IMR-90 (cell line): ENCODE measurements at regions not wholly inside any gene's neighbourhood (a gene's known extent, or its start where the extent isn't known, plus 50 kb on each side); places are given as distances from the start of the nearest gene placed in this dataset.

Source experiments
- ATAC-seq: fragments of 200-7000 bp; cut with Tn5 transposase; 2 replicates; pipeline ENCODE4 v1.9.1; 2020; ENCODE audit warnings: low read depth, mild to moderate bottlenecking, moderate library complexity
- BruUV-seq: library from RNA; stranded (reverse); fragments of 400-500 nt; replicated peaks from 2 replicates; lab custom pipeline; 2021; lab: Mats Ljungman, UMichigan
- CTCF ChIA-PET: fragments of 300-600 bp; formaldehyde crosslinking; extraction: SDS; loops from one replicate; lab custom pipeline; 2021; ENCODE audit warnings: antibody characterized with exemption; lab: Yijun Ruan, JAX
- POLR2A ChIA-PET: fragments of 300-600 bp; sonication (Branson Sonifier 250); formaldehyde crosslinking; loops from one replicate; lab custom pipeline; 2022; ENCODE audit warnings: antibody characterized with exemption; ENCODE audit not compliant: unreplicated experiment; lab: Charles Lee
- DNase-seq: peaks from one replicate; pipeline ENCODE4 v3.0.0; 2013
- H2AFZ ChIP-seq: replicated peaks from 2 replicates; pipeline ENCODE3; 2013; ENCODE audit warnings: low read length, mild to moderate bottlenecking; ENCODE audit not compliant: poor library complexity
- H2AK5ac ChIP-seq: 2 replicates; pipeline ENCODE4 v1.6.1; 2013; ENCODE audit warnings: low read depth, low read length, inconsistent platforms
- H2AK9ac ChIP-seq: replicated peaks from 2 replicates; pipeline ENCODE3; 2013; ENCODE audit warnings: mild to moderate bottlenecking, low read depth, low read length, moderate library complexity; ENCODE audit not compliant: poor library complexity
- H2BK120ac ChIP-seq: 2 replicates; pipeline ENCODE4 v1.6.1; 2013; ENCODE audit warnings: low read depth, low read length, inconsistent platforms
- H2BK15ac ChIP-seq: 3 replicates; pipeline ENCODE4 v1.6.1; 2013; ENCODE audit warnings: low read depth, low read length, inconsistent platforms
- H2BK20ac ChIP-seq: 2 replicates; pipeline ENCODE4 v1.6.1; 2013; ENCODE audit warnings: low read depth, mild to moderate bottlenecking, inconsistent platforms, low read length, moderate library complexity
- H2BK5ac ChIP-seq: 2 replicates; pipeline ENCODE4 v1.6.1; 2013; ENCODE audit warnings: mild to moderate bottlenecking, low read depth, low read length, inconsistent platforms; ENCODE audit not compliant: poor library complexity, severe bottlenecking
- H3K14ac ChIP-seq: replicated peaks from 2 replicates; pipeline ENCODE4 v1.6.1; 2013; ENCODE audit warnings: low read depth, low read length, inconsistent platforms
- H3K18ac ChIP-seq: 2 replicates; pipeline ENCODE4 v1.6.1; 2013; ENCODE audit warnings: low read depth, low read length, control low read depth
- H3K23ac ChIP-seq: 2 replicates; pipeline ENCODE4 v1.6.1; 2013; ENCODE audit warnings: low read depth, low read length, inconsistent platforms
- H3K27ac ChIP-seq: 2 replicates; pipeline ENCODE4 v1.5.1; 2013; ENCODE audit warnings: mild to moderate bottlenecking, control low read depth, low read length; ENCODE audit not compliant: insufficient read depth
- H3K27me3 ChIP-seq: 2 replicates; pipeline ENCODE4 v1.6.1; 2013; ENCODE audit warnings: low read length; ENCODE audit not compliant: control insufficient read depth, insufficient read depth
- H3K36me3 ChIP-seq: 2 replicates; pipeline ENCODE4 v1.6.1; 2013; ENCODE audit warnings: low read length, mixed read lengths; ENCODE audit not compliant: control insufficient read depth, insufficient read depth
- H3K4ac ChIP-seq: 2 replicates; pipeline ENCODE4 v1.6.1; 2013; ENCODE audit warnings: low read depth, low read length, inconsistent platforms
- H3K4me1 ChIP-seq: 2 replicates; pipeline ENCODE4 v1.6.1; 2013; ENCODE audit warnings: low read length, mixed read lengths; ENCODE audit not compliant: control insufficient read depth, insufficient read depth
- H3K4me2 ChIP-seq: 2 replicates; pipeline ENCODE4 v1.6.1; 2013; ENCODE audit warnings: low read depth, mild to moderate bottlenecking, control low read depth, low read length, moderate library complexity
- H3K4me3 ChIP-seq: 2 replicates; pipeline ENCODE4 v1.5.1; 2013; ENCODE audit warnings: low read depth, mild to moderate bottlenecking, control low read depth, low read length, moderate library complexity; ENCODE audit not compliant: insufficient read depth
- H3K56ac ChIP-seq: 2 replicates; pipeline ENCODE4 v1.6.1; 2013; ENCODE audit warnings: low read length, inconsistent platforms; ENCODE audit not compliant: insufficient read depth; ENCODE audit errors: extremely low read depth
- H3K79me1 ChIP-seq, 2 experiments: 2 replicates each; pipeline ENCODE4 v1.6.1; 2013; ENCODE audit warnings: low read length in 2 of 2, inconsistent platforms in 1 of 2, low read depth in 1 of 2
- H3K9ac ChIP-seq: 2 replicates; pipeline ENCODE4 v1.6.1; 2013; ENCODE audit warnings: low read depth, low read length, control low read depth
- H3K9me1 ChIP-seq: 2 replicates; pipeline ENCODE4 v1.6.1; 2013; ENCODE audit warnings: low read length, inconsistent platforms; ENCODE audit not compliant: insufficient read depth
- H3K9me3 ChIP-seq: 2 replicates; pipeline ENCODE4 v1.6.1; 2013; ENCODE audit warnings: low read length; ENCODE audit not compliant: control insufficient read depth, insufficient read depth
- H4K20me1 ChIP-seq: 2 replicates; pipeline ENCODE4 v1.6.1; 2013; ENCODE audit warnings: low read length, inconsistent platforms; ENCODE audit not compliant: insufficient read depth
- H4K5ac ChIP-seq: 2 replicates; pipeline ENCODE4 v1.6.1; 2013; ENCODE audit warnings: mild to moderate bottlenecking, low read depth, low read length, control low read depth
- H4K8ac ChIP-seq, 2 experiments: 2 replicates each; pipeline ENCODE4 v1.6.1; 2013; ENCODE audit warnings: low read depth in 2 of 2, low read length in 2 of 2, control low read depth in 1 of 2, inconsistent platforms in 1 of 2
- H4K91ac ChIP-seq: 2 replicates; pipeline ENCODE4 v1.6.1; 2013; ENCODE audit warnings: low read depth, low read length, inconsistent platforms; ENCODE audit not compliant: insufficient read depth
- BHLHE40 ChIP-seq: fragments of 150-350 bp; IDR thresholded peaks from 2 replicates; pipeline ENCODE4 v1.6.1; 2016; ENCODE audit warnings: mild to moderate bottlenecking, low read depth, low read length
- CEBPB ChIP-seq: IDR thresholded peaks from 2 replicates; pipeline ENCODE4 v1.6.1; 2012; ENCODE audit warnings: low read depth, low read length, improper control_type of control experiment
- ELK1 ChIP-seq: fragments of 150-350 bp; IDR thresholded peaks from 2 replicates; pipeline ENCODE4 v1.6.1; 2016; ENCODE audit warnings: low read depth, mild to moderate bottlenecking, low read length, moderate library complexity, borderline replicate concordance
- FOS ChIP-seq: fragments of 150-350 bp; IDR thresholded peaks from 2 replicates; pipeline ENCODE4 v1.6.1; 2016; ENCODE audit warnings: low read depth, low read length
- MAFK ChIP-seq: IDR thresholded peaks from 2 replicates; pipeline ENCODE4 v1.6.1; 2012; ENCODE audit warnings: low read depth, low read length, improper control_type of control experiment
- MAZ ChIP-seq: IDR thresholded peaks from 2 replicates; pipeline ENCODE4 v1.6.1; 2012; ENCODE audit warnings: low read depth, mild to moderate bottlenecking, low read length, improper control_type of control experiment, moderate library complexity, borderline replicate concordance
- MXI1 ChIP-seq: IDR thresholded peaks from 2 replicates; pipeline ENCODE4 v1.6.1; 2012; ENCODE audit warnings: low read depth, mild to moderate bottlenecking, low read length, moderate library complexity, borderline replicate concordance
- NFE2L2 ChIP-seq: fragments of 150-350 bp; IDR thresholded peaks from 2 replicates; pipeline ENCODE4 v1.6.1; 2016; ENCODE audit warnings: low read depth, mild to moderate bottlenecking, low read length
- POLR2A ChIP-seq: IDR thresholded peaks from 2 replicates; pipeline ENCODE4 v1.6.1; 2012; ENCODE audit warnings: mild to moderate bottlenecking, low read depth, low read length
- RAD21 ChIP-seq: IDR thresholded peaks from 2 replicates; pipeline ENCODE4 v1.6.1; 2012; ENCODE audit warnings: low read length, improper control_type of control experiment
- RCOR1 ChIP-seq: IDR thresholded peaks from 2 replicates; pipeline ENCODE4 v1.6.1; 2012; ENCODE audit warnings: mild to moderate bottlenecking, low read length, improper control_type of control experiment; ENCODE audit not compliant: insufficient replicate concordance
- RFX5 ChIP-seq: IDR thresholded peaks from 2 replicates; pipeline ENCODE4 v1.8.0; 2012; ENCODE audit warnings: low read depth, mild to moderate bottlenecking, low read length, moderate library complexity
- SMC3 ChIP-seq: fragments of 150-350 bp; IDR thresholded peaks from 2 replicates; pipeline ENCODE4 v1.6.1; 2016; ENCODE audit warnings: low read depth, mild to moderate bottlenecking, antibody characterized with exemption, low read length, moderate library complexity
- USF2 ChIP-seq: fragments of 150-350 bp; IDR thresholded peaks from 2 replicates; pipeline ENCODE4 v1.6.1; 2017; ENCODE audit warnings: mild to moderate bottlenecking, antibody characterized with exemption, low read length, low read depth
- WGBS, 2 experiments: methylation state at CpG; one replicate each; pipeline versions ENCODE4 v1.1.5 to v1.1.7; 2013; ENCODE audit warnings: missing lambda C conversion rate in 2 of 2; ENCODE audit not compliant: insufficient read length in 1 of 2; ENCODE audit errors: extremely low coverage in 2 of 2; 5-methylcytosine and 5-hydroxymethylcytosine counted together
- dilution Hi-C: fragments of 300-500 bp; cut with HindIII; formaldehyde crosslinking; loops from one replicate; pipeline ENCODE4 v1.14.3; 2018; ENCODE audit warnings: low sequenced_read_pairs; ENCODE audit not compliant: unreplicated experiment
- in situ Hi-C: fragments of 300-500 bp; cut with MboI; formaldehyde crosslinking; loops from 3 replicates; pipeline ENCODE4 v1.14.3; 2019; ENCODE audit warnings: low sequenced_read_pairs, inconsistent platforms, mixed read lengths
- intact Hi-C: fragments of 100-400 bp; cut with micrococcal nuclease; formaldehyde crosslinking; loops from 2 replicates; pipeline ENCODE4 v1.10.0; 2022

DNA sequence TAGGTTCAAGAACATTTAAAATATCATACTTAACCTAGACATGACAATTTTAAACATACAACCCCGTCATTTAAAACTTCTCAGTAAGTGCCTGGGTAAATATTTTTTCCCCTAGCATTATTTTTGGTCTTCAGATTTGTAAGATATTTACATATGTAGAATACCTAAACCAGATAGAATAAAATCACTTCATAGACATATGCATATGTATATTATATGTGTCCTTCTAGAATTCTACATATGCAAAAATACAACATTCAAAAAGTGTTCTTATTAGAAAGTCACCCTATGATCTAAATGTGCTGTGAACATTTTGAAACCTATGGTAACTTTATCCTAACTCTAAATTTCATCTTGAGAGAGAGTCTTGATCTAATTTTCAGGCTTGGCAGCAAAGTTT, 1467.0 kb upstream of the B3GALT2 start:
- no peak overlapping the region for H2BK120ac ChIP-seq
- no peak overlapping the region for H2BK20ac ChIP-seq
- no peak overlapping the region for H2BK15ac ChIP-seq
- no peaks in the 10 kb centered on the region for H3K27me3 ChIP-seq
- H2AFZ ChIP-seq: no peak overlapping the region
- H3K4me2 ChIP-seq: no peak overlapping the region
- no peaks in the 10 kb centered on the region for H3K36me3 ChIP-seq
- H3K23ac ChIP-seq: no peak overlapping the region
- WGBS, 2 experiments: no CpG with 5 or more reads among the region's 1 CpG
- no peak overlapping the region for H4K91ac ChIP-seq
- H4K8ac ChIP-seq: no peak overlapping the region
- no peak overlapping the region for H3K14ac ChIP-seq
- DNase-seq (no peak), ATAC-seq (no peak)
- H4K5ac ChIP-seq: no peak overlapping the region
- H3K4me1 ChIP-seq: no peaks in the 10 kb centered on the region
- H2AK9ac ChIP-seq: no peak overlapping the region
- no peaks in the 10 kb centered on the region for H3K9me3 ChIP-seq
- no peaks in the 10 kb centered on the region for H3K79me1 ChIP-seq
- no peak overlapping the region for H3K4me3 ChIP-seq
- no peak overlapping the region for H2BK5ac ChIP-seq
- in situ Hi-C loops (no loop called here), intact Hi-C loops (no loop called here), dilution Hi-C loops (no loop called here)
- TF ChIP-seq RCOR1 (no peak), BHLHE40 (no peak), CEBPB (no peak), NFE2L2 (no peak), ELK1 (no peak), RFX5 (no peak), POLR2A (no peak), SMC3 (no peak), USF2 (no peak), RAD21 (no peak), MAFK (no peak), MAZ (no peak), MXI1 (no peak), FOS (no peak)
- no TSS peak for BruUV-seq
- H3K27ac ChIP-seq: no peak overlapping the region
- no peak overlapping the region for H3K56ac ChIP-seq
- ChIA-PET POLR2A (no interaction called here), CTCF (interaction anchor here (0.6 kb wide), 1 partner anchor 1068 kb away, joined by 3 read pairs; no protein-coding TSS in a partner anchor)
- no peak overlapping the region for H3K4ac ChIP-seq
- H2AK5ac ChIP-seq: no peak overlapping the region
- no peaks in the 10 kb centered on the region for H4K20me1 ChIP-seq
- no peak overlapping the region for H3K9ac ChIP-seq
- H3K9me1 ChIP-seq: no peaks in the 10 kb centered on the region
- H3K18ac ChIP-seq: no peak overlapping the region
